Adrenal gland (tissue), 5 donors: ENCODE measurements at regions not wholly inside any gene's neighbourhood (a gene's known extent, or its start where the extent isn't known, plus 50 kb on each side); places are given as distances from the start of the nearest gene placed in this dataset.
"Not testable (repeated sequence)": the region's sequence is repeated elsewhere in the genome, so short reads cannot be mapped to it uniquely, and the experiment has no call there.

Source experiments
- CTCF ChIP-seq, 6 experiments: fragments of 450-650 bp in 4 of 6; fragments of 200-600 bp in 2 of 6; sonication (generic) in 1 of 6; IDR thresholded peaks; 1 replicate in 5 of 6; 2 replicates in 1 of 6; pipeline versions ENCODE4 v1.5.1 to v1.8.0; 2016 to 2021; ENCODE audit warnings: antibody characterized with exemption in 6 of 6, mild to moderate bottlenecking in 2 of 6, moderate library complexity in 1 of 6
- POLR2A ChIP-seq, 2 donors: fragments of 450-650 bp; IDR thresholded peaks; one replicate each; pipeline ENCODE4 v1.6.1; 2017; ENCODE audit warnings: antibody characterized with exemption in 2 of 2, mild to moderate bottlenecking in 2 of 2, moderate library complexity in 1 of 2
- donor health status: DM: no; HTN: no; CAD: no.

- not testable (repeated sequence) for TF ChIP-seq CTCF, POLR2A (IDR thresholded peaks at IDR 0.05)
Observed at GRCh38 chr13:18824678-18825077, 356.9 kb downstream of the TUBA3C start.
